ENCODE measurements at regions not wholly inside any gene's neighbourhood (a gene's known extent, or its start where the extent isn't known, plus 50 kb on each side); places are given as distances from the start of the nearest gene placed in this dataset.

DNA sequence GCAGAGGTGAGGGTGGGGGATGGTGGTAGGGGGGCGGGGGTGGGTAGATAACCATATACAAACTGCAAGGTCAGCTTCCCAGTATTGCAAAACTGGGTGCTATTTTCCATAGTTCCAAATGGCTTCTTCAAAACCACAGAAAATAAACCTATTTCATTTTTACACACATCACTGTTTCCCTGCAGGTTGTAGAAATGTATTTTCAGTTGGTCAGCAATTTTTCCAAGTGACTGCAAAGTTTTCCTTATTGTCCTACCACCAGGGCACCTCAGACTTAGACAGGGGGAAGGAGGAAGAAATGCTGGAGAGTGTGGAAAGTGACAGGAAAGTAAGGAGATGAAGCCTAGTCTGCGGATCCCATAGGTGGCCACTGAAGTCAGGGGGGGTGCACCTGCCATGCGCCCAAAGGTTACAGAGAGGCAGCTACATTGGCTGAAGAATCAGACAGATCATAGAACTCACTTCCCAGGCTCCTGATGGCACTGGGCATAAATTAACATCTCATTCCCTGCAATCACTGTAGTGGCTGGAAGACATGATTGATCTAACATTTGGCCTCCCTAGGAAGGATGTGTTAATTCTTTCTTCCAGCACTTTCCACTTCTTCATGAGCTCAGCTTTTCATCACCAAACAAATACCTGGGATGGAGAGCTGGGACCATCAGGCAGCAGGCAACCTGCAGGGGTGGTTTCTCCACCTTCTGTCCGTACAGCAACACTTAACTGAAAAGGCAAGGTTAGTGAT, 402.0 kb downstream of the HNRNPD start:
- intact Hi-C loops (cut with micrococcal nuclease; ENCODE audit: unreplicated experiment), result no loop called here
- H3K4me3 Mint-ChIP-seq (ENCODE audit: unreplicated experiment), result no peak overlapping the region
- no TSS peak for BruUV-seq (replicated peaks)
- TF ChIP-seq, protein P1, sequence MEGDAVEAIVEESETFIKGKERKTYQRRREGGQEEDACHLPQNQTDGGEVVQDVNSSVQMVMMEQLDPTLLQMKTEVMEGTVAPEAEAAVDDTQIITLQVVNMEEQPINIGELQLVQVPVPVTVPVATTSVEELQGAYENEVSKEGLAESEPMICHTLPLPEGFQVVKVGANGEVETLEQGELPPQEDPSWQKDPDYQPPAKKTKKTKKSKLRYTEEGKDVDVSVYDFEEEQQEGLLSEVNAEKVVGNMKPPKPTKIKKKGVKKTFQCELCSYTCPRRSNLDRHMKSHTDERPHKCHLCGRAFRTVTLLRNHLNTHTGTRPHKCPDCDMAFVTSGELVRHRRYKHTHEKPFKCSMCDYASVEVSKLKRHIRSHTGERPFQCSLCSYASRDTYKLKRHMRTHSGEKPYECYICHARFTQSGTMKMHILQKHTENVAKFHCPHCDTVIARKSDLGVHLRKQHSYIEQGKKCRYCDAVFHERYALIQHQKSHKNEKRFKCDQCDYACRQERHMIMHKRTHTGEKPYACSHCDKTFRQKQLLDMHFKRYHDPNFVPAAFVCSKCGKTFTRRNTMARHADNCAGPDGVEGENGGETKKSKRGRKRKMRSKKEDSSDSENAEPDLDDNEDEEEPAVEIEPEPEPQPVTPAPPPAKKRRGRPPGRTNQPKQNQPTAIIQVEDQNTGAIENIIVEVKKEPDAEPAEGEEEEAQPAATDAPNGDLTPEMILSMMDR (IDR thresholded peaks at IDR 0.05; ENCODE audit: insufficient read depth in 1 of 2, low read depth in 1 of 2, low read length in 1 of 2, severe bottlenecking in 1 of 2, unreplicated experiment in 1 of 2), result no peak
- peaks cover 6% of the 10 kb centered on the region for H3K36me3 Mint-ChIP-seq (ENCODE audit: insufficient read depth, unreplicated experiment)
- H3K4me1 Mint-ChIP-seq (ENCODE audit: low read depth, unreplicated experiment), result peaks cover 7% of the 10 kb centered on the region
- H3K4me3 ChIP-seq (ENCODE audit: low read depth, low read length), result no peak overlapping the region
- no peaks in the 10 kb centered on the region for H3K9me3 Mint-ChIP-seq (ENCODE audit: unreplicated experiment)
- H3K4me1 ChIP-seq, result peaks cover 4% of the 10 kb centered on the region; the same call in 1 of the 2 replicates
- DNase-seq, result no peak
- CTCF ChIA-PET, result no interaction called here
- no peaks in the 10 kb centered on the region for H3K9me3 ChIP-seq
- POLR2A ChIA-PET, result no interaction called here
- no peaks in the 10 kb centered on the region for H3K36me3 ChIP-seq (ENCODE audit: control insufficient read depth, insufficient read depth, low read length)
- no peaks in the 10 kb centered on the region for H3K27me3 Mint-ChIP-seq (ENCODE audit: insufficient read depth, unreplicated experiment)
- no peaks in the 10 kb centered on the region for H3K27me3 ChIP-seq (replicated peaks; ENCODE audit: control insufficient read depth, insufficient read depth, low read length)
- no peak overlapping the region for H3K27ac Mint-ChIP-seq (ENCODE audit: unreplicated experiment)

- TF ChIP-seq, protein P1 (IDR thresholded peaks at IDR 0.05; ENCODE audit: insufficient read depth in 1 of 2, low read depth in 1 of 2, low read length in 1 of 2, severe bottlenecking in 1 of 2, unreplicated experiment in 1 of 2), result no peak
- no peak overlapping the region for H3K27ac Mint-ChIP-seq (ENCODE audit: unreplicated experiment)
- no peak for DNase-seq
- Histone ChIP-seq H3K36me3 (ENCODE audit: control insufficient read depth, insufficient read depth, low read length) (no peaks in the 10 kb centered on the region), H3K9me3 (no peaks in the 10 kb centered on the region), H3K4me1 (peaks cover 4% of the 10 kb centered on the region; the same call in 1 of the 2 replicates), H3K4me3 (ENCODE audit: low read depth, low read length) (no peak overlapping the region), H3K27me3 (replicated peaks; ENCODE audit: control insufficient read depth, insufficient read depth, low read length) (no peaks in the 10 kb centered on the region)
- peaks cover 6% of the 10 kb centered on the region for H3K36me3 Mint-ChIP-seq (ENCODE audit: insufficient read depth, unreplicated experiment)
- no TSS peak for BruUV-seq (replicated peaks)
- no peaks in the 10 kb centered on the region for H3K9me3 Mint-ChIP-seq (ENCODE audit: unreplicated experiment)
- no peak overlapping the region for H3K4me3 Mint-ChIP-seq (ENCODE audit: unreplicated experiment)
- H3K27me3 Mint-ChIP-seq (ENCODE audit: insufficient read depth, unreplicated experiment), result no peaks in the 10 kb centered on the region
- H3K4me1 Mint-ChIP-seq (ENCODE audit: low read depth, unreplicated experiment), result peaks cover 7% of the 10 kb centered on the region
- intact Hi-C loops (cut with micrococcal nuclease; ENCODE audit: unreplicated experiment), result no loop called here
- POLR2A ChIA-PET, result no interaction called here
- CTCF ChIA-PET, result no interaction called here
Observed at GRCh38 chr4:81971061-81971460, 402.7 kb downstream of the HNRNPD start.

GRCh38 chr4:81970454-81970853, 403.3 kb downstream of the HNRNPD start:
- no peaks in the 10 kb centered on the region for H3K9me3 ChIP-seq
- Mint-ChIP-seq H3K27me3 (ENCODE audit: insufficient read depth, unreplicated experiment) (no peaks in the 10 kb centered on the region), H3K4me3 (ENCODE audit: unreplicated experiment) (no peak overlapping the region), H3K9me3 (ENCODE audit: unreplicated experiment) (no peaks in the 10 kb centered on the region), H3K4me1 (ENCODE audit: low read depth, unreplicated experiment) (peaks cover 7% of the 10 kb centered on the region), H3K27ac (ENCODE audit: unreplicated experiment) (no peak overlapping the region), H3K36me3 (ENCODE audit: insufficient read depth, unreplicated experiment) (peaks cover 6% of the 10 kb centered on the region)
- no peaks in the 10 kb centered on the region for H3K27me3 ChIP-seq (replicated peaks; ENCODE audit: control insufficient read depth, insufficient read depth, low read length)
- DNase-seq, result no peak
- peaks cover 4% of the 10 kb centered on the region; the same call in 1 of the 2 replicates for H3K4me1 ChIP-seq
- TF ChIP-seq, protein P1 (IDR thresholded peaks at IDR 0.05; ENCODE audit: insufficient read depth in 1 of 2, low read depth in 1 of 2, low read length in 1 of 2, severe bottlenecking in 1 of 2, unreplicated experiment in 1 of 2), result no peak
- POLR2A ChIA-PET, result no interaction called here
- no peaks in the 10 kb centered on the region for H3K36me3 ChIP-seq (ENCODE audit: control insufficient read depth, insufficient read depth, low read length)
- no TSS peak for BruUV-seq (replicated peaks)
- intact Hi-C loops (cut with micrococcal nuclease; ENCODE audit: unreplicated experiment), result no loop called here
- H3K4me3 ChIP-seq (ENCODE audit: low read depth, low read length), result no peak overlapping the region
- CTCF ChIA-PET, result no interaction called here

Measured in Caco-2 (cell line).